Esophagus squamous epithelium (tissue), 4 donors: ENCODE measurements at regions not wholly inside any gene's neighbourhood (a gene's known extent, or its start where the extent isn't known, plus 50 kb on each side); places are given as distances from the start of the nearest gene placed in this dataset.

Experiments
- CTCF ChIP-seq, 6 experiments: fragments of 450-650 bp in 4 of 6; fragments of 200-600 bp in 2 of 6; sonication (generic) in 2 of 6; IDR thresholded peaks; one replicate each; pipeline ENCODE4 v1.5.1; 2016 to 2019; ENCODE audit warnings: antibody characterized with exemption in 6 of 6, mild to moderate bottlenecking in 4 of 6, moderate library complexity in 4 of 6
- POLR2A ChIP-seq, 4 donors: fragments of 450-650 bp; IDR thresholded peaks; one replicate each; pipeline ENCODE4 v1.6.1; 2017; ENCODE audit warnings: antibody characterized with exemption in 4 of 4, mild to moderate bottlenecking in 4 of 4, moderate library complexity in 3 of 4

- TF ChIP-seq POLR2A (IDR thresholded peaks at IDR 0.05) (no peak), CTCF (IDR thresholded peaks at IDR 0.05) (no peak)
Observed at GRCh38 chr20:61045091-61045490, 207.0 kb upstream of the CDH4 start.
